ENCODE measurements at regions not wholly inside any gene's neighbourhood (a gene's known extent, or its start where the extent isn't known, plus 50 kb on each side); places are given as distances from the start of the nearest gene placed in this dataset.

- DNase-seq (ENCODE audit: low spot score), result no peak
Measured at GRCh38 chr20:11867291-11867919, 50.3 kb upstream of the BTBD3 start.
